IMR-90 (cell line): ENCODE measurements at regions not wholly inside any gene's neighbourhood (a gene's known extent, or its start where the extent isn't known, plus 50 kb on each side); places are given as distances from the start of the nearest gene placed in this dataset.

Source experiments
- ATAC-seq: fragments of 200-7000 bp; cut with Tn5 transposase; 2 replicates; pipeline ENCODE4 v1.9.1; 2020; ENCODE audit warnings: low read depth, mild to moderate bottlenecking, moderate library complexity
- BruUV-seq: library from RNA; stranded (reverse); fragments of 400-500 nt; replicated peaks from 2 replicates; lab custom pipeline; 2021; lab: Mats Ljungman, UMichigan
- CTCF ChIA-PET: fragments of 300-600 bp; formaldehyde crosslinking; extraction: SDS; loops from one replicate; lab custom pipeline; 2021; ENCODE audit warnings: antibody characterized with exemption; lab: Yijun Ruan, JAX
- POLR2A ChIA-PET: fragments of 300-600 bp; sonication (Branson Sonifier 250); formaldehyde crosslinking; loops from one replicate; lab custom pipeline; 2022; ENCODE audit warnings: antibody characterized with exemption; ENCODE audit not compliant: unreplicated experiment; lab: Charles Lee
- DNase-seq: peaks from one replicate; pipeline ENCODE4 v3.0.0; 2013
- H2AFZ ChIP-seq: replicated peaks from 2 replicates; pipeline ENCODE3; 2013; ENCODE audit warnings: low read length, mild to moderate bottlenecking; ENCODE audit not compliant: poor library complexity
- H2AK5ac ChIP-seq: 2 replicates; pipeline ENCODE4 v1.6.1; 2013; ENCODE audit warnings: low read depth, low read length, inconsistent platforms
- H2AK9ac ChIP-seq: replicated peaks from 2 replicates; pipeline ENCODE3; 2013; ENCODE audit warnings: mild to moderate bottlenecking, low read depth, low read length, moderate library complexity; ENCODE audit not compliant: poor library complexity
- H2BK120ac ChIP-seq: 2 replicates; pipeline ENCODE4 v1.6.1; 2013; ENCODE audit warnings: low read depth, low read length, inconsistent platforms
- H2BK15ac ChIP-seq: 3 replicates; pipeline ENCODE4 v1.6.1; 2013; ENCODE audit warnings: low read depth, low read length, inconsistent platforms
- H2BK20ac ChIP-seq: 2 replicates; pipeline ENCODE4 v1.6.1; 2013; ENCODE audit warnings: low read depth, mild to moderate bottlenecking, inconsistent platforms, low read length, moderate library complexity
- H2BK5ac ChIP-seq: 2 replicates; pipeline ENCODE4 v1.6.1; 2013; ENCODE audit warnings: mild to moderate bottlenecking, low read depth, low read length, inconsistent platforms; ENCODE audit not compliant: poor library complexity, severe bottlenecking
- H3K14ac ChIP-seq: replicated peaks from 2 replicates; pipeline ENCODE4 v1.6.1; 2013; ENCODE audit warnings: low read depth, low read length, inconsistent platforms
- H3K18ac ChIP-seq: 2 replicates; pipeline ENCODE4 v1.6.1; 2013; ENCODE audit warnings: low read depth, low read length, control low read depth
- H3K23ac ChIP-seq: 2 replicates; pipeline ENCODE4 v1.6.1; 2013; ENCODE audit warnings: low read depth, low read length, inconsistent platforms
- H3K27ac ChIP-seq: 2 replicates; pipeline ENCODE4 v1.5.1; 2013; ENCODE audit warnings: mild to moderate bottlenecking, control low read depth, low read length; ENCODE audit not compliant: insufficient read depth
- H3K27me3 ChIP-seq: 2 replicates; pipeline ENCODE4 v1.6.1; 2013; ENCODE audit warnings: low read length; ENCODE audit not compliant: control insufficient read depth, insufficient read depth
- H3K36me3 ChIP-seq: 2 replicates; pipeline ENCODE4 v1.6.1; 2013; ENCODE audit warnings: low read length, mixed read lengths; ENCODE audit not compliant: control insufficient read depth, insufficient read depth
- H3K4ac ChIP-seq: 2 replicates; pipeline ENCODE4 v1.6.1; 2013; ENCODE audit warnings: low read depth, low read length, inconsistent platforms
- H3K4me1 ChIP-seq: 2 replicates; pipeline ENCODE4 v1.6.1; 2013; ENCODE audit warnings: low read length, mixed read lengths; ENCODE audit not compliant: control insufficient read depth, insufficient read depth
- H3K4me2 ChIP-seq: 2 replicates; pipeline ENCODE4 v1.6.1; 2013; ENCODE audit warnings: low read depth, mild to moderate bottlenecking, control low read depth, low read length, moderate library complexity
- H3K4me3 ChIP-seq: 2 replicates; pipeline ENCODE4 v1.5.1; 2013; ENCODE audit warnings: low read depth, mild to moderate bottlenecking, control low read depth, low read length, moderate library complexity; ENCODE audit not compliant: insufficient read depth
- H3K56ac ChIP-seq: 2 replicates; pipeline ENCODE4 v1.6.1; 2013; ENCODE audit warnings: low read length, inconsistent platforms; ENCODE audit not compliant: insufficient read depth; ENCODE audit errors: extremely low read depth
- H3K79me1 ChIP-seq, 2 experiments: 2 replicates each; pipeline ENCODE4 v1.6.1; 2013; ENCODE audit warnings: low read length in 2 of 2, inconsistent platforms in 1 of 2, low read depth in 1 of 2
- H3K9ac ChIP-seq: 2 replicates; pipeline ENCODE4 v1.6.1; 2013; ENCODE audit warnings: low read depth, low read length, control low read depth
- H3K9me1 ChIP-seq: 2 replicates; pipeline ENCODE4 v1.6.1; 2013; ENCODE audit warnings: low read length, inconsistent platforms; ENCODE audit not compliant: insufficient read depth
- H3K9me3 ChIP-seq: 2 replicates; pipeline ENCODE4 v1.6.1; 2013; ENCODE audit warnings: low read length; ENCODE audit not compliant: control insufficient read depth, insufficient read depth
- H4K20me1 ChIP-seq: 2 replicates; pipeline ENCODE4 v1.6.1; 2013; ENCODE audit warnings: low read length, inconsistent platforms; ENCODE audit not compliant: insufficient read depth
- H4K5ac ChIP-seq: 2 replicates; pipeline ENCODE4 v1.6.1; 2013; ENCODE audit warnings: mild to moderate bottlenecking, low read depth, low read length, control low read depth
- H4K8ac ChIP-seq, 2 experiments: 2 replicates each; pipeline ENCODE4 v1.6.1; 2013; ENCODE audit warnings: low read depth in 2 of 2, low read length in 2 of 2, control low read depth in 1 of 2, inconsistent platforms in 1 of 2
- H4K91ac ChIP-seq: 2 replicates; pipeline ENCODE4 v1.6.1; 2013; ENCODE audit warnings: low read depth, low read length, inconsistent platforms; ENCODE audit not compliant: insufficient read depth
- BHLHE40 ChIP-seq: fragments of 150-350 bp; IDR thresholded peaks from 2 replicates; pipeline ENCODE4 v1.6.1; 2016; ENCODE audit warnings: mild to moderate bottlenecking, low read depth, low read length
- CTCF ChIP-seq: conservative IDR thresholded peaks from 2 replicates; pipeline ENCODE4 v1.5.1; 2012; ENCODE audit warnings: mild to moderate bottlenecking, low read depth, low read length, improper control_type of control experiment
- ELK1 ChIP-seq: fragments of 150-350 bp; IDR thresholded peaks from 2 replicates; pipeline ENCODE4 v1.6.1; 2016; ENCODE audit warnings: low read depth, mild to moderate bottlenecking, low read length, moderate library complexity, borderline replicate concordance
- FOS ChIP-seq: fragments of 150-350 bp; IDR thresholded peaks from 2 replicates; pipeline ENCODE4 v1.6.1; 2016; ENCODE audit warnings: low read depth, low read length
- MAFK ChIP-seq: IDR thresholded peaks from 2 replicates; pipeline ENCODE4 v1.6.1; 2012; ENCODE audit warnings: low read depth, low read length, improper control_type of control experiment
- MAZ ChIP-seq: IDR thresholded peaks from 2 replicates; pipeline ENCODE4 v1.6.1; 2012; ENCODE audit warnings: low read depth, mild to moderate bottlenecking, low read length, improper control_type of control experiment, moderate library complexity, borderline replicate concordance
- MXI1 ChIP-seq: IDR thresholded peaks from 2 replicates; pipeline ENCODE4 v1.6.1; 2012; ENCODE audit warnings: low read depth, mild to moderate bottlenecking, low read length, moderate library complexity, borderline replicate concordance
- RAD21 ChIP-seq: IDR thresholded peaks from 2 replicates; pipeline ENCODE4 v1.6.1; 2012; ENCODE audit warnings: low read length, improper control_type of control experiment
- RFX5 ChIP-seq: IDR thresholded peaks from 2 replicates; pipeline ENCODE4 v1.8.0; 2012; ENCODE audit warnings: low read depth, mild to moderate bottlenecking, low read length, moderate library complexity
- SMC3 ChIP-seq: fragments of 150-350 bp; IDR thresholded peaks from 2 replicates; pipeline ENCODE4 v1.6.1; 2016; ENCODE audit warnings: low read depth, mild to moderate bottlenecking, antibody characterized with exemption, low read length, moderate library complexity
- WGBS, 2 experiments: methylation state at CpG; one replicate each; pipeline versions ENCODE4 v1.1.5 to v1.1.7; 2013; ENCODE audit warnings: missing lambda C conversion rate in 2 of 2; ENCODE audit not compliant: insufficient read length in 1 of 2; ENCODE audit errors: extremely low coverage in 2 of 2; 5-methylcytosine and 5-hydroxymethylcytosine counted together
- dilution Hi-C: fragments of 300-500 bp; cut with HindIII; formaldehyde crosslinking; loops from one replicate; pipeline ENCODE4 v1.14.3; 2018; ENCODE audit warnings: low sequenced_read_pairs; ENCODE audit not compliant: unreplicated experiment
- in situ Hi-C: fragments of 300-500 bp; cut with MboI; formaldehyde crosslinking; loops from 3 replicates; pipeline ENCODE4 v1.14.3; 2019; ENCODE audit warnings: low sequenced_read_pairs, inconsistent platforms, mixed read lengths
- intact Hi-C: fragments of 100-400 bp; cut with micrococcal nuclease; formaldehyde crosslinking; loops from 2 replicates; pipeline ENCODE4 v1.10.0; 2022

- H2BK5ac ChIP-seq: peak overlapping the region; percentile 35
- H2BK120ac ChIP-seq: peak overlapping the region; percentile 93
- H3K18ac ChIP-seq: peak overlapping the region; percentile 17
- H3K4ac ChIP-seq: peak overlapping the region; percentile 92
- no peak overlapping the region for H2AK9ac ChIP-seq
- CTCF ChIA-PET: no interaction called here
- no peak overlapping the region for H3K4me3 ChIP-seq
- DNase-seq (no peak), ATAC-seq (no peak)
- H2AFZ ChIP-seq: no peak overlapping the region
- H3K36me3 ChIP-seq: no peaks in the 10 kb centered on the region
- H3K27me3 ChIP-seq: no peaks in the 10 kb centered on the region
- H4K8ac ChIP-seq: peak overlapping the region; percentile 16 to 39; a peak in 1 of 4 replicates
- POLR2A ChIA-PET: interaction anchor here (0.7 kb wide), 1 partner anchor 36 kb away, joined by 4 read pairs; no protein-coding TSS in a partner anchor
- H2BK15ac ChIP-seq: peak overlapping the region; percentile 97; the same call in 2 of the 3 replicates
- peak overlapping the region; percentile 96 for H2AK5ac ChIP-seq
- H4K5ac ChIP-seq: peak overlapping the region; percentile 11
- dilution Hi-C loops: no loop called here
- no peak overlapping the region for H3K9ac ChIP-seq
- no peak overlapping the region; the same call in 1 of the 2 replicates for H3K27ac ChIP-seq
- H3K23ac ChIP-seq: no peak overlapping the region
- 83% methylated on average over 1 of the region's 5 CpGs; no CpG with 5 or more reads in 1 of the 2 experiments for WGBS, 2 experiments
- no TSS peak for BruUV-seq
- TF ChIP-seq BHLHE40 (no peak), RAD21 (no peak), SMC3 (no peak), CTCF (no peak), MXI1 (no peak), MAZ (no peak), MAFK (no peak), RFX5 (no peak), ELK1 (no peak), FOS (no peak)
- no peaks in the 10 kb centered on the region for H3K9me3 ChIP-seq
- peak overlapping the region; percentile 96 for H2BK20ac ChIP-seq
- H3K4me2 ChIP-seq: no peak overlapping the region
- H4K20me1 ChIP-seq: no peaks in the 10 kb centered on the region
- no peak overlapping the region for H3K56ac ChIP-seq
- H3K9me1 ChIP-seq: peaks cover 56% of the 10 kb centered on the region
- H4K91ac ChIP-seq: peak overlapping the region; percentile 91
- peaks cover 0 to 38% of the 10 kb centered on the region in 2 experiments; a peak in 2 of 4 replicates for H3K79me1 ChIP-seq
- in situ Hi-C loops: loop anchor here (10.0 kb wide), 1 partner anchor 146 kb away; the partner anchor contains the start of gene ZFP36L2
- H3K4me1 ChIP-seq: peaks cover 53% of the 10 kb centered on the region
- intact Hi-C loops: no loop called here
- peak overlapping the region; percentile 79 for H3K14ac ChIP-seq
Measured at GRCh38 chr2:43078301-43078700, 148.1 kb downstream of the ZFP36L2 start.
